ENCODE measurements at regions not wholly inside any gene's neighbourhood (a gene's known extent, or its start where the extent isn't known, plus 50 kb on each side); places are given as distances from the start of the nearest gene placed in this dataset.

- TF ChIP-seq, protein P1, sequence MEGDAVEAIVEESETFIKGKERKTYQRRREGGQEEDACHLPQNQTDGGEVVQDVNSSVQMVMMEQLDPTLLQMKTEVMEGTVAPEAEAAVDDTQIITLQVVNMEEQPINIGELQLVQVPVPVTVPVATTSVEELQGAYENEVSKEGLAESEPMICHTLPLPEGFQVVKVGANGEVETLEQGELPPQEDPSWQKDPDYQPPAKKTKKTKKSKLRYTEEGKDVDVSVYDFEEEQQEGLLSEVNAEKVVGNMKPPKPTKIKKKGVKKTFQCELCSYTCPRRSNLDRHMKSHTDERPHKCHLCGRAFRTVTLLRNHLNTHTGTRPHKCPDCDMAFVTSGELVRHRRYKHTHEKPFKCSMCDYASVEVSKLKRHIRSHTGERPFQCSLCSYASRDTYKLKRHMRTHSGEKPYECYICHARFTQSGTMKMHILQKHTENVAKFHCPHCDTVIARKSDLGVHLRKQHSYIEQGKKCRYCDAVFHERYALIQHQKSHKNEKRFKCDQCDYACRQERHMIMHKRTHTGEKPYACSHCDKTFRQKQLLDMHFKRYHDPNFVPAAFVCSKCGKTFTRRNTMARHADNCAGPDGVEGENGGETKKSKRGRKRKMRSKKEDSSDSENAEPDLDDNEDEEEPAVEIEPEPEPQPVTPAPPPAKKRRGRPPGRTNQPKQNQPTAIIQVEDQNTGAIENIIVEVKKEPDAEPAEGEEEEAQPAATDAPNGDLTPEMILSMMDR (IDR thresholded peaks at IDR 0.05 in 4 of 5, conservative IDR thresholded peaks at IDR 0.05 in 1 of 5), result no peak
- TF ChIP-seq POLR2A (IDR thresholded peaks at IDR 0.05), result no peak
Measured at GRCh38 chr14:32014057-32014456, 63.0 kb upstream of the ARHGAP5 start.

All from gastrocnemius medialis (tissue), 4 donors.